HG03060 (cell line): ENCODE measurements at regions not wholly inside any gene's neighbourhood (a gene's known extent, or its start where the extent isn't known, plus 50 kb on each side); places are given as distances from the start of the nearest gene placed in this dataset.

Experiments used
- ATAC-seq: cut with Tn5 transposase; IDR thresholded peaks from one replicate; pipeline ENCODE4 v1.9.1; 2021; ENCODE audit warnings: low read depth, moderate number of reproducible peaks; ENCODE audit not compliant: unreplicated experiment

GRCh38 chr16:66002601-66003000 lies 363.9 kb upstream of the CDH5 start:
- no peak for ATAC-seq

GRCh38 chr16:66001432-66001831 lies 365.1 kb upstream of the CDH5 start:
- ATAC-seq, result no peak

GRCh38 chr16:65998443-65998842 lies 368.0 kb upstream of the CDH5 start:
- ATAC-seq, result no peak

- ATAC-seq, result no peak
These were observed 372.2 kb upstream of the CDH5 start for GRCh38 chr16:65994291-65994690.

- ATAC-seq, result no peak
These were observed 375.3 kb upstream of the CDH5 start for GRCh38 chr16:65991149-65991701.

GRCh38 chr16:65989861-65990604 lies 376.5 kb upstream of the CDH5 start:
- no peak for ATAC-seq

GRCh38 chr16:65988024-65988595 lies 378.4 kb upstream of the CDH5 start:
- ATAC-seq, result no peak

- no peak for ATAC-seq
These were observed 382.2 kb upstream of the CDH5 start for GRCh38 chr16:65984296-65984695.

- no peak for ATAC-seq
These were observed 385.4 kb upstream of the CDH5 start for GRCh38 chr16:65981057-65981456.

- ATAC-seq, result no peak
These were observed 391.3 kb upstream of the CDH5 start for GRCh38 chr16:65975049-65975708.

GRCh38 chr16:65967376-65967775 lies 399.1 kb upstream of the CDH5 start:
- no peak for ATAC-seq

- ATAC-seq, result no peak
These were observed 400.9 kb upstream of the CDH5 start for GRCh38 chr16:65965628-65966027.

- ATAC-seq, result no peak
These were observed 401.7 kb upstream of the CDH5 start for GRCh38 chr16:65964752-65965151.

GRCh38 chr16:65961476-65962143 lies 404.9 kb upstream of the CDH5 start:
- ATAC-seq, result no peak

GRCh38 chr16:65959983-65960382 lies 406.5 kb upstream of the CDH5 start:
- no peak for ATAC-seq

GRCh38 chr16:65958086-65958485 lies 408.4 kb upstream of the CDH5 start:
- ATAC-seq, result no peak

- no peak for ATAC-seq
These were observed 410.4 kb upstream of the CDH5 start for GRCh38 chr16:65956100-65956499.

- no peak for ATAC-seq
These were observed 412.0 kb upstream of the CDH5 start for GRCh38 chr16:65954446-65954845.

- ATAC-seq, result no peak
These were observed 416.3 kb upstream of the CDH5 start for GRCh38 chr16:65950211-65950610.

- no peak for ATAC-seq
These were observed 418.1 kb upstream of the CDH5 start for GRCh38 chr16:65948361-65948760.

- no peak for ATAC-seq
These were observed 418.5 kb upstream of the CDH5 start for GRCh38 chr16:65947951-65948350.
